ENCODE measurements at regions not wholly inside any gene's neighbourhood (a gene's known extent, or its start where the extent isn't known, plus 50 kb on each side); places are given as distances from the start of the nearest gene placed in this dataset.

GRCh38 chr10:43778571-43778970 lies 129.9 kb upstream of the ZNF32 start:
- no peak for DNase-seq (ENCODE audit: low read depth)
- no peak overlapping the region for H3K4me3 ChIP-seq (ENCODE audit: control insufficient read depth, low read depth, low read length)
- no peak for TF ChIP-seq CTCF (IDR thresholded peaks at IDR 0.05; ENCODE audit: control insufficient read depth, insufficient read depth, low read depth, low read length, missing control alignments)

GRCh38 chr10:43775384-43775783 lies 126.7 kb upstream of the ZNF32 start:
- DNase-seq (ENCODE audit: low read depth) = no peak
- no peak overlapping the region for H3K4me3 ChIP-seq (ENCODE audit: control insufficient read depth, low read depth, low read length)
- no peak for TF ChIP-seq CTCF (IDR thresholded peaks at IDR 0.05; ENCODE audit: control insufficient read depth, insufficient read depth, low read depth, low read length, missing control alignments)

GRCh38 chr10:43774234-43774769 lies 125.6 kb upstream of the ZNF32 start:
- no peak for TF ChIP-seq CTCF (IDR thresholded peaks at IDR 0.05; ENCODE audit: control insufficient read depth, insufficient read depth, low read depth, low read length, missing control alignments)
- no peak for DNase-seq (ENCODE audit: low read depth)
- no peak overlapping the region for H3K4me3 ChIP-seq (ENCODE audit: control insufficient read depth, low read depth, low read length)

GRCh38 chr10:43773736-43774135 lies 125.1 kb upstream of the ZNF32 start:
- TF ChIP-seq CTCF (IDR thresholded peaks at IDR 0.05; ENCODE audit: control insufficient read depth, insufficient read depth, low read depth, low read length, missing control alignments) = no peak
- no peak overlapping the region for H3K4me3 ChIP-seq (ENCODE audit: control insufficient read depth, low read depth, low read length)
- DNase-seq (ENCODE audit: low read depth) = no peak

GRCh38 chr10:43772171-43772570 lies 123.5 kb upstream of the ZNF32 start:
- H3K4me3 ChIP-seq (ENCODE audit: control insufficient read depth, low read depth, low read length) = no peak overlapping the region
- TF ChIP-seq CTCF (IDR thresholded peaks at IDR 0.05; ENCODE audit: control insufficient read depth, insufficient read depth, low read depth, low read length, missing control alignments) = no peak
- no peak for DNase-seq (ENCODE audit: low read depth)

- H3K4me3 ChIP-seq (ENCODE audit: control insufficient read depth, low read depth, low read length) = no peak overlapping the region
- no peak for DNase-seq (ENCODE audit: low read depth)
- TF ChIP-seq CTCF (IDR thresholded peaks at IDR 0.05; ENCODE audit: control insufficient read depth, insufficient read depth, low read depth, low read length, missing control alignments) = no peak
Observed at GRCh38 chr10:43771675-43772074, 123.0 kb upstream of the ZNF32 start.

- no peak for TF ChIP-seq CTCF (IDR thresholded peaks at IDR 0.05; ENCODE audit: control insufficient read depth, insufficient read depth, low read depth, low read length, missing control alignments)
- no peak overlapping the region for H3K4me3 ChIP-seq (ENCODE audit: control insufficient read depth, low read depth, low read length)
- DNase-seq (ENCODE audit: low read depth) = no peak
Observed at GRCh38 chr10:43765516-43765915, 116.8 kb upstream of the ZNF32 start.
